A549 (cell line): ENCODE measurements at regions not wholly inside any gene's neighbourhood (a gene's known extent, or its start where the extent isn't known, plus 50 kb on each side); places are given as distances from the start of the nearest gene placed in this dataset.

ENCODE experiments used
- ATAC-seq, 2 experiments: fragments of 200-7000 bp in 1 of 2; fragments of >200 bp in 1 of 2; cut with Nextera tagmentation in 1 of 2; cut with Tn5 transposase in 1 of 2; 3 replicates each; pipeline versions ENCODE4 v1.8.0 to v1.9.1; 2018 to 2020; ENCODE audit warnings: mild to moderate bottlenecking in 1 of 2, moderate library complexity in 1 of 2
- CTCF ChIA-PET: fragments of 300-600 bp; sonication (Branson Sonifier 250); formaldehyde crosslinking; extraction: SDS; loops from one replicate; lab custom pipeline; 2021; ENCODE audit warnings: antibody characterized with exemption, inconsistent platforms; lab: Yijun Ruan, JAX
- POLR2A ChIA-PET: fragments of 350-600 bp; formaldehyde crosslinking; extraction: SDS; loops from one replicate; lab custom pipeline; 2021; ENCODE audit warnings: antibody characterized with exemption, inconsistent platforms; lab: Yijun Ruan, JAX
- DNase-seq, 2 experiments: peaks; one replicate each; pipeline versions ENCODE4 v3.0.0 to v3.0.0-alpha.2; 2011 to 2016; ENCODE audit warnings: low read depth in 1 of 2, low spot score in 1 of 2
- FAIRE-seq: peaks from 2 replicates; lab custom pipeline; 2011; peaks lifted over from hg19 to GRCh38; lab: Jason Lieb, UNC
- H3K27ac ChIP-seq, 2 experiments: fragments of >200 bp; sonication (Bioruptor Twin); formaldehyde crosslinking; 3 replicates each; pipeline ENCODE4 v1.5.1; 2016 to 2017
- H3K4me1 ChIP-seq: fragments of >200 bp; sonication (Bioruptor Twin); formaldehyde crosslinking; 3 replicates; pipeline ENCODE4 v1.6.1; 2016
- H3K4me2 ChIP-seq: fragments of >200 bp; sonication (Bioruptor Twin); formaldehyde crosslinking; 3 replicates; pipeline ENCODE4 v1.6.1; 2016
- H3K4me3 ChIP-seq: fragments of >200 bp; sonication (Bioruptor Twin); formaldehyde crosslinking; 3 replicates; pipeline ENCODE4 v1.5.1; 2016
- H3K9me3 ChIP-seq: fragments of >200 bp; sonication (Bioruptor Twin); formaldehyde crosslinking; 3 replicates; pipeline ENCODE4 v1.6.1; 2016
- ATOH8 ChIP-seq: fragments of 250-450 bp; sonication (Bioruptor Pico); IDR thresholded peaks from 2 replicates; pipeline ENCODE4 v1.5.0; 2020; ENCODE audit warnings: low read depth, mild to moderate bottlenecking, moderate library complexity
- CBX8 ChIP-seq: fragments of 200-600 bp; sonication (generic); IDR thresholded peaks from 2 replicates; pipeline ENCODE4 v1.6.1; 2016
- CEBPB ChIP-seq, 2 experiments: fragments of >200 bp in 1 of 2; sonication (Bioruptor Twin) in 1 of 2; formaldehyde crosslinking in 1 of 2; IDR thresholded peaks; 2 replicates each; pipeline ENCODE4 v1.6.1; 2012 to 2016
- CHD4 ChIP-seq: fragments of 200-600 bp; sonication (generic); IDR thresholded peaks from 2 replicates; pipeline ENCODE4 v1.6.1; 2016; ENCODE audit warnings: antibody characterized with exemption, mild to moderate bottlenecking, borderline replicate concordance
- EHF ChIP-seq: fragments of 250-450 bp; sonication (Bioruptor Pico); IDR thresholded peaks from 2 replicates; pipeline ENCODE4 v1.5.0; 2020; ENCODE audit warnings: mild to moderate bottlenecking
- ELK1 ChIP-seq: fragments of 150-350 bp; IDR thresholded peaks from 2 replicates; pipeline ENCODE4 v1.6.1; 2014; ENCODE audit warnings: low read depth, mild to moderate bottlenecking, low read length
- ESRRA ChIP-seq: fragments of 150-350 bp; IDR thresholded peaks from 2 replicates; pipeline ENCODE4 v1.6.1; 2014; ENCODE audit warnings: mild to moderate bottlenecking, low read length, borderline replicate concordance
- FOSB ChIP-seq: fragments of 250-450 bp; sonication (Bioruptor Pico); IDR thresholded peaks from 2 replicates; pipeline ENCODE4 v1.5.0; 2020; ENCODE audit warnings: mild to moderate bottlenecking, moderate library complexity
- GATA3 ChIP-seq: IDR thresholded peaks from 2 replicates; pipeline ENCODE4 v1.6.1; 2012; ENCODE audit warnings: borderline replicate concordance
- HMGXB4 ChIP-seq: fragments of 250-450 bp; sonication (Bioruptor Pico); IDR thresholded peaks from 2 replicates; pipeline ENCODE4 v1.5.0; 2021; ENCODE audit warnings: mild to moderate bottlenecking, moderate library complexity, borderline replicate concordance
- HOXA7 ChIP-seq: fragments of 250-450 bp; sonication (Bioruptor Pico); IDR thresholded peaks from 2 replicates; pipeline ENCODE4 v1.5.0; 2020; ENCODE audit warnings: mild to moderate bottlenecking, moderate library complexity
- HOXB13 ChIP-seq: fragments of 250-450 bp; sonication (Bioruptor Pico); IDR thresholded peaks from 2 replicates; pipeline ENCODE4 v1.5.0; 2020; ENCODE audit warnings: low read depth, mild to moderate bottlenecking, moderate library complexity
- JUN ChIP-seq, 2 experiments: fragments of >200 bp; sonication (Bioruptor Twin); formaldehyde crosslinking; IDR thresholded peaks; 2 replicates in 1 of 2; 3 replicates in 1 of 2; pipeline ENCODE4 v1.6.1; 2016 to 2017
- KDM1A ChIP-seq: fragments of 200-600 bp; sonication (generic); IDR thresholded peaks from 2 replicates; pipeline ENCODE4 v1.6.1; 2016; ENCODE audit warnings: low read depth, mild to moderate bottlenecking
- NFE2L2 ChIP-seq: fragments of 150-350 bp; conservative IDR thresholded peaks from 2 replicates; pipeline ENCODE4 v1.6.1; 2014; ENCODE audit warnings: low read length
- RCOR1 ChIP-seq: fragments of 150-350 bp; IDR thresholded peaks from 2 replicates; pipeline ENCODE4 v1.6.1; 2014; ENCODE audit warnings: antibody characterized with exemption, low read length, low read depth
- RNF2 ChIP-seq: fragments of 200-600 bp; sonication (generic); IDR thresholded peaks from 2 replicates; pipeline ENCODE4 v1.6.1; 2016; ENCODE audit warnings: low read depth, mild to moderate bottlenecking, antibody characterized with exemption, moderate library complexity, borderline replicate concordance
- SREBF2 ChIP-seq: fragments of 450-650 bp; IDR thresholded peaks from 2 replicates; pipeline ENCODE4 v1.6.1; 2014; ENCODE audit warnings: mild to moderate bottlenecking, moderate library complexity
- TFCP2L1 ChIP-seq: fragments of 250-450 bp; sonication (Bioruptor Pico); IDR thresholded peaks from 2 replicates; pipeline ENCODE4 v1.5.0; 2021; ENCODE audit warnings: mild to moderate bottlenecking
- ZC3H11A ChIP-seq: fragments of 450-650 bp; IDR thresholded peaks from 2 replicates; pipeline ENCODE4 v1.6.1; 2014; ENCODE audit warnings: antibody characterized with exemption, mild to moderate bottlenecking
- ZSCAN20 ChIP-seq: fragments of 250-450 bp; sonication (Bioruptor Pico); IDR thresholded peaks from 2 replicates; pipeline ENCODE4 v1.8.0; 2022; ENCODE audit warnings: mild to moderate bottlenecking, moderate library complexity
- WGBS: methylation state at CpG from one replicate; pipeline ENCODE4 v1.1.6; 2017; ENCODE audit errors: missing lambda C conversion rate; 5-methylcytosine and 5-hydroxymethylcytosine counted together

GRCh38 chr15:97235611-97235985, 724.9 kb upstream of the ARRDC4 start:
- no peak for ATAC-seq
- CTCF ChIA-PET, result interaction anchor here (0.6 to 6.3 kb wide), 4 partner anchors 10 to 908 kb away, joined by 3 to 33 read pairs (median 8); no protein-coding TSS in a partner anchor
- DNase-seq, result no peak
- H3K9me3 ChIP-seq, result no peaks in the 10 kb centered on the region
- peak; percentile 77 for FAIRE-seq
- no peak overlapping the region for H3K4me3 ChIP-seq
- TF ChIP-seq GATA3 (no peak), KDM1A (no peak), CHD4 (no peak), JUN (IDR thresholded peaks at IDR 0.05) (no peak), ESRRA (no peak), ZSCAN20 (CRISPR knock-in tag) (no peak), ELK1 (no peak), CEBPB (IDR thresholded peaks at IDR 0.05) (no peak), ZC3H11A (no peak), RCOR1 (no peak), HOXB13 (CRISPR knock-in tag) (no peak), NFE2L2 (no peak), HOXA7 (no peak)
- peak overlapping the region; percentile 48 for H3K4me2 ChIP-seq
- WGBS, result 14% methylated on average over 7 of the region's 7 CpGs
- POLR2A ChIA-PET, result no interaction called here
- no peaks in the 10 kb centered on the region for H3K4me1 ChIP-seq
- no peak overlapping the region for H3K27ac ChIP-seq

GRCh38 chr15:97236140-97236539, 724.4 kb upstream of the ARRDC4 start:
- Histone ChIP-seq H3K4me2 (no peak overlapping the region), H3K27ac (no peak overlapping the region), H3K9me3 (no peaks in the 10 kb centered on the region), H3K4me1 (no peaks in the 10 kb centered on the region), H3K4me3 (no peak overlapping the region)
- POLR2A ChIA-PET, result no interaction called here
- FAIRE-seq, result no peak
- DNase-seq, result no peak
- TF ChIP-seq EHF (no peak), TFCP2L1 (CRISPR knock-in tag) (no peak), RNF2 (no peak), CBX8 (no peak), SREBF2 (no peak)
- ATAC-seq, result no peak
- 27% methylated on average over 5 of the region's 5 CpGs for WGBS
- CTCF ChIA-PET, result interaction anchor here (0.7 to 6.3 kb wide), 2 partner anchors 9 to 22 kb away, joined by 3 to 33 read pairs; no protein-coding TSS in a partner anchor

GRCh38 chr15:97237160-97237559, 723.3 kb upstream of the ARRDC4 start:
- 39% methylated on average over 6 of the region's 6 CpGs for WGBS
- Histone ChIP-seq H3K9me3 (no peaks in the 10 kb centered on the region), H3K4me3 (no peak overlapping the region), H3K4me1 (no peaks in the 10 kb centered on the region), H3K4me2 (no peak overlapping the region), H3K27ac (no peak overlapping the region)
- ATAC-seq (no peak), FAIRE-seq (no peak), DNase-seq (no peak)
- POLR2A ChIA-PET, result no interaction called here
- TF ChIP-seq HMGXB4 (no peak), ATOH8 (CRISPR knock-in tag) (no peak), HOXB13 (CRISPR knock-in tag) (no peak), FOSB (CRISPR knock-in tag) (no peak)
- CTCF ChIA-PET, result interaction anchor here (6.3 kb wide), 1 partner anchor 8 kb away, joined by 33 read pairs; no protein-coding TSS in a partner anchor
